HCT116 (cell line): ENCODE measurements at regions not wholly inside any gene's neighbourhood (a gene's known extent, or its start where the extent isn't known, plus 50 kb on each side); places are given as distances from the start of the nearest gene placed in this dataset.

Experiments used
- ATAC-seq: fragments of 200-7000 bp; cut with Tn5 transposase; 2 replicates; pipeline ENCODE4 v1.9.1; 2020; ENCODE audit warnings: mild to moderate bottlenecking, moderate library complexity
- BruUV-seq: library from RNA; stranded (reverse); fragments of 400-500 nt; replicated peaks from 2 replicates; lab custom pipeline; 2021; lab: Mats Ljungman, UMichigan
- CTCF ChIA-PET: fragments of 300-600 bp; sonication (Branson Sonifier 250); formaldehyde crosslinking; loops from one replicate; lab custom pipeline; 2021; ENCODE audit warnings: antibody characterized with exemption; lab: Charles Lee
- POLR2A ChIA-PET: fragments of 300-600, 350-600 bp; sonication (Branson Sonifier 250); formaldehyde crosslinking; loops from one replicate; lab custom pipeline; 2021; ENCODE audit warnings: antibody characterized with exemption; lab: Charles Lee
- RAD21 ChIA-PET, 2 experiments: fragments of 300-600 bp; sonication (Branson Sonifier 250); formaldehyde crosslinking; loops; one replicate each; lab custom pipeline; 2023; ENCODE audit warnings: low total read pairs in 2 of 2; ENCODE audit not compliant: uncharacterized antibody in 2 of 2, unreplicated experiment in 2 of 2, low non-redundant PET in 1 of 2; lab: Charles Lee
- DNase-seq: peaks from one replicate; pipeline ENCODE4 v3.0.0-alpha.2; 2010; ENCODE audit warnings: low read depth, low spot score
- H2AFZ ChIP-seq: fragments of 200-600 bp; shearing (Covaris generic), sonication (generic); 2 replicates; pipeline ENCODE4 v1.6.1; 2017; ENCODE audit warnings: low read depth, mixed run types, mixed read lengths, antibody characterized with exemption, low read length; ENCODE audit not compliant: poor library complexity, severe bottlenecking
- H3K27ac ChIP-seq: 2 replicates; pipeline ENCODE4 v1.5.1; 2012; ENCODE audit warnings: low read depth, low read length
- H3K27me3 ChIP-seq: fragments of 200-600 bp; sonication (generic); 2 replicates; pipeline ENCODE4 v1.6.1; 2016; ENCODE audit warnings: mixed run types, low read length, mixed read lengths; ENCODE audit not compliant: insufficient read depth
- H3K36me3 ChIP-seq, 2 experiments: fragments of 200-500 bp in 1 of 2; fragments of 200-600 bp in 1 of 2; sonication (Bioruptor generic) in 1 of 2; sonication (generic) in 1 of 2; 2 replicates each; pipeline versions ENCODE4 v1.5.1 to v1.6.1; 2014 to 2016; ENCODE audit warnings: low read length in 2 of 2, inconsistent platforms in 1 of 2, mixed read lengths in 1 of 2, mixed run types in 1 of 2; ENCODE audit not compliant: insufficient read depth in 2 of 2, control insufficient read depth in 1 of 2
- H3K4me1 ChIP-seq, 2 experiments: fragments of 200-600 bp in 1 of 2; sonication (generic) in 1 of 2; 2 replicates each; pipeline versions ENCODE4 v1.5.1 to v1.6.1; 2012 to 2017; ENCODE audit warnings: low read length in 2 of 2, inconsistent platforms in 1 of 2, mild to moderate bottlenecking in 1 of 2, mixed read lengths in 1 of 2, mixed run types in 1 of 2, moderate library complexity in 1 of 2; ENCODE audit not compliant: insufficient read depth in 2 of 2, control insufficient read depth in 1 of 2
- H3K4me2 ChIP-seq: fragments of 200-600 bp; sonication (generic); 2 replicates; pipeline ENCODE4 v1.6.1; 2017; ENCODE audit warnings: mixed run types, low read length, mixed read lengths
- H3K4me3 ChIP-seq, 2 experiments: fragments of 200-600 bp in 1 of 2; sonication (generic) in 1 of 2; replicated peaks in 1 of 2; 2 replicates each; pipeline ENCODE4 v1.5.1; 2011 to 2016; ENCODE audit warnings: low read length in 2 of 2, control low read depth in 1 of 2, low read depth in 1 of 2, mild to moderate bottlenecking in 1 of 2, mixed read lengths in 1 of 2, mixed run types in 1 of 2
- H3K79me2 ChIP-seq: fragments of 200-600 bp; sonication (generic); 2 replicates; pipeline ENCODE4 v1.6.1; 2017; ENCODE audit warnings: mild to moderate bottlenecking, mixed run types, low read length, moderate library complexity, mixed read lengths; ENCODE audit not compliant: insufficient read depth
- H3K9ac ChIP-seq: fragments of 200-600 bp; sonication (generic); 2 replicates; pipeline ENCODE4 v1.6.1; 2016; ENCODE audit warnings: low read length, mixed read lengths
- H3K9me2 ChIP-seq: fragments of 200-600 bp; sonication (generic), shearing (Covaris generic); 2 replicates; pipeline ENCODE4 v1.6.1; 2017; ENCODE audit warnings: mixed run types, mild to moderate bottlenecking, moderate library complexity; ENCODE audit not compliant: insufficient read depth
- H3K9me3 ChIP-seq, 2 experiments: fragments of 200-500 bp in 1 of 2; fragments of 200-600 bp in 1 of 2; sonication (Bioruptor generic) in 1 of 2; sonication (generic) in 1 of 2; 2 replicates each; pipeline ENCODE4 v1.6.1; 2014 to 2017; ENCODE audit warnings: low read length in 2 of 2, mixed read lengths in 2 of 2, inconsistent platforms in 1 of 2, low read depth in 1 of 2, mild to moderate bottlenecking in 1 of 2, mixed run types in 1 of 2, moderate library complexity in 1 of 2; ENCODE audit not compliant: control insufficient read depth in 1 of 2, insufficient read depth in 1 of 2
- H4K20me1 ChIP-seq: fragments of 200-600 bp; sonication (generic), shearing (Covaris generic); 2 replicates; pipeline ENCODE4 v1.6.1; 2017; ENCODE audit warnings: mixed run types, mild to moderate bottlenecking, moderate library complexity; ENCODE audit not compliant: insufficient read depth
- CEBPB ChIP-seq: IDR thresholded peaks from 2 replicates; pipeline ENCODE4 v1.6.1; 2012; ENCODE audit warnings: low read depth
- ELF1 ChIP-seq: IDR thresholded peaks from 2 replicates; pipeline ENCODE4 v1.6.1; 2012; ENCODE audit warnings: low read depth, borderline replicate concordance
- EZH2phosphoT487 ChIP-seq: fragments of 200-600 bp; IDR thresholded peaks from 2 replicates; pipeline ENCODE4 v1.6.1; 2018; ENCODE audit warnings: antibody characterized with exemption, borderline replicate concordance
- FOSL1 ChIP-seq: IDR thresholded peaks from 2 replicates; pipeline ENCODE4 v1.6.1; 2012; ENCODE audit warnings: low read depth
- JUND ChIP-seq: IDR thresholded peaks from 2 replicates; pipeline ENCODE4 v1.6.1; 2012
- POLR2A ChIP-seq: IDR thresholded peaks from 2 replicates; pipeline ENCODE4 v1.7.0; 2011; ENCODE audit warnings: borderline replicate concordance; ENCODE audit not compliant: insufficient read depth, insufficient read length; ENCODE audit errors: extremely low read depth
- POLR2AphosphoS5 ChIP-seq: IDR thresholded peaks from 2 replicates; pipeline ENCODE4 v1.6.1; 2011; ENCODE audit warnings: mild to moderate bottlenecking, low read depth, low read length, moderate library complexity
- RAD21 ChIP-seq: IDR thresholded peaks from 2 replicates; pipeline ENCODE4 v1.6.1; 2012; ENCODE audit warnings: low read depth, mild to moderate bottlenecking
- SIN3A ChIP-seq: IDR thresholded peaks from 2 replicates; pipeline ENCODE4 v1.6.1; 2012; ENCODE audit warnings: low read depth
- SP1 ChIP-seq: IDR thresholded peaks from 2 replicates; pipeline ENCODE4 v1.6.1; 2012; ENCODE audit warnings: low read depth
- SRF ChIP-seq: IDR thresholded peaks from 2 replicates; pipeline ENCODE4 v1.6.1; 2012; ENCODE audit warnings: low read depth
- TCF7L2 ChIP-seq: IDR thresholded peaks from 2 replicates; pipeline ENCODE4 v1.7.0; 2011; ENCODE audit warnings: borderline replicate concordance, inconsistent platforms; ENCODE audit not compliant: insufficient read depth, insufficient read length; ENCODE audit errors: extremely low read depth
- YY1 ChIP-seq: IDR thresholded peaks from 2 replicates; pipeline ENCODE4 v1.6.1; 2011; ENCODE audit warnings: low read length, low read depth, moderate library complexity, mild to moderate bottlenecking; ENCODE audit not compliant: insufficient replicate concordance; ENCODE audit errors: extremely low read depth
- ZFX ChIP-seq: fragments of 450-650 bp; IDR thresholded peaks from 2 replicates; pipeline ENCODE4 v1.6.1; 2017
- ZNF274 ChIP-seq: fragments of 200-500 bp; sonication (Bioruptor generic); IDR thresholded peaks from 2 replicates; pipeline ENCODE4 v1.6.1; 2014; ENCODE audit warnings: mild to moderate bottlenecking, low read depth, low read length, inconsistent platforms
- intact Hi-C: fragments of 100-400 bp; cut with micrococcal nuclease; formaldehyde crosslinking; loops from 2 replicates; pipeline ENCODE4 v1.10.0; 2022
- TF ChIP-seq, protein P1 (sequence below): IDR thresholded peaks from 2 replicates; pipeline ENCODE4 v1.6.1; 2012
- TF ChIP-seq, protein P2 (sequence below), 3 experiments: fragments of 200-600 bp in 1 of 3; sonication (generic) in 1 of 3; IDR thresholded peaks in 2 of 3; conservative IDR thresholded peaks in 1 of 3; 2 replicates each; pipeline ENCODE4 v1.5.1; 2012 to 2017; ENCODE audit warnings: low read depth in 2 of 3, low read length in 2 of 3, antibody characterized with exemption in 1 of 3, borderline replicate concordance in 1 of 3, control low read depth in 1 of 3, mild to moderate bottlenecking in 1 of 3, mixed read lengths in 1 of 3, mixed run types in 1 of 3, moderate library complexity in 1 of 3; ENCODE audit not compliant: insufficient read depth in 1 of 3
- TF ChIP-seq, protein P3 (sequence below): IDR thresholded peaks from 2 replicates; pipeline ENCODE4 v1.6.1; 2011; ENCODE audit warnings: mild to moderate bottlenecking, low read length, moderate library complexity; ENCODE audit not compliant: insufficient replicate concordance; ENCODE audit errors: extremely low read depth
- TF ChIP-seq, protein P4 (sequence below): IDR thresholded peaks from 2 replicates; pipeline ENCODE4 v1.6.1; 2012; ENCODE audit warnings: low read depth
- TF ChIP-seq, protein P5 (sequence below): IDR thresholded peaks from 2 replicates; pipeline ENCODE4 v1.6.1; 2012

DNA sequence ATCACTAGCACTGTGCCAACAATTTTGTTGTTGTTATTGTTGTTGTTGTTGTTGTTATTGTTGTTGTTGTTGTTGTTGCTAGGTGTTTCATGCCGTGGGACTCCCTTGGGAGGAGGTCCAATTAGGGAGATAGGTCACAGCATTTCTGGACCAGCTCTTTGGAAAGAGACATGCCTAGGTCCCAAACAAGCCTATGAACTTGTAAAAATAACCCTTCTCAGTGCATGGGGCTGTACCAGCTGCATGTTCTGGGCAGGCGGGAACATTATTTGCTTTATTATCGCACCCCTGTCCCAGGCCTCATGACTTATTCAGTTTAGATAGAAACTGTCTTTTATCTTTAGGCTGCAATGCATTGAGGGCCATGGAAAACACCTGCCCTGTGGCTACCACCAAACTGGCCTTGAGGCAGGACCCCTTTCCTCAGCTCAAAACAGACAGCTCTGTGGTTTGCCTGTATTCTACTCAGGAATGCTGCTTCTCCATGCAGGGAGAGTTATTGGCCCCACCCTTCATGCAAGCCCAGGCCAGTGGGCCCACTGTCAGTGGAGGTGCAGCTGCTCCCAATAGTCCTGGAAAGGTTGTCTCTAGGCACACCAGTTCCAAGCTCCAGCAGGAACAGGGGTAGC is 386.5 kb upstream of the BRINP3 start:
- TF ChIP-seq, protein P1, sequence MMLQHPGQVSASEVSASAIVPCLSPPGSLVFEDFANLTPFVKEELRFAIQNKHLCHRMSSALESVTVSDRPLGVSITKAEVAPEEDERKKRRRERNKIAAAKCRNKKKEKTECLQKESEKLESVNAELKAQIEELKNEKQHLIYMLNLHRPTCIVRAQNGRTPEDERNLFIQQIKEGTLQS, result no peak
- TF ChIP-seq ZFX, result no peak
- no peak for TF ChIP-seq CEBPB
- TF ChIP-seq, protein P2, sequence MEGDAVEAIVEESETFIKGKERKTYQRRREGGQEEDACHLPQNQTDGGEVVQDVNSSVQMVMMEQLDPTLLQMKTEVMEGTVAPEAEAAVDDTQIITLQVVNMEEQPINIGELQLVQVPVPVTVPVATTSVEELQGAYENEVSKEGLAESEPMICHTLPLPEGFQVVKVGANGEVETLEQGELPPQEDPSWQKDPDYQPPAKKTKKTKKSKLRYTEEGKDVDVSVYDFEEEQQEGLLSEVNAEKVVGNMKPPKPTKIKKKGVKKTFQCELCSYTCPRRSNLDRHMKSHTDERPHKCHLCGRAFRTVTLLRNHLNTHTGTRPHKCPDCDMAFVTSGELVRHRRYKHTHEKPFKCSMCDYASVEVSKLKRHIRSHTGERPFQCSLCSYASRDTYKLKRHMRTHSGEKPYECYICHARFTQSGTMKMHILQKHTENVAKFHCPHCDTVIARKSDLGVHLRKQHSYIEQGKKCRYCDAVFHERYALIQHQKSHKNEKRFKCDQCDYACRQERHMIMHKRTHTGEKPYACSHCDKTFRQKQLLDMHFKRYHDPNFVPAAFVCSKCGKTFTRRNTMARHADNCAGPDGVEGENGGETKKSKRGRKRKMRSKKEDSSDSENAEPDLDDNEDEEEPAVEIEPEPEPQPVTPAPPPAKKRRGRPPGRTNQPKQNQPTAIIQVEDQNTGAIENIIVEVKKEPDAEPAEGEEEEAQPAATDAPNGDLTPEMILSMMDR (IDR thresholded peaks at IDR 0.05 in 2 of 3, conservative IDR thresholded peaks at IDR 0.05 in 1 of 3; ENCODE audit: borderline replicate concordance in 1 of 3, insufficient read depth in 1 of 3, low read depth in 2 of 3, low read length in 2 of 3), result no peak
- no peak for TF ChIP-seq POLR2AphosphoS5
- TF ChIP-seq YY1, result no peak
- no peak for TF ChIP-seq ZNF274
- TF ChIP-seq SIN3A, result no peak
- TF ChIP-seq RAD21, result no peak
- TF ChIP-seq TCF7L2, result no peak
- TF ChIP-seq, protein P3, sequence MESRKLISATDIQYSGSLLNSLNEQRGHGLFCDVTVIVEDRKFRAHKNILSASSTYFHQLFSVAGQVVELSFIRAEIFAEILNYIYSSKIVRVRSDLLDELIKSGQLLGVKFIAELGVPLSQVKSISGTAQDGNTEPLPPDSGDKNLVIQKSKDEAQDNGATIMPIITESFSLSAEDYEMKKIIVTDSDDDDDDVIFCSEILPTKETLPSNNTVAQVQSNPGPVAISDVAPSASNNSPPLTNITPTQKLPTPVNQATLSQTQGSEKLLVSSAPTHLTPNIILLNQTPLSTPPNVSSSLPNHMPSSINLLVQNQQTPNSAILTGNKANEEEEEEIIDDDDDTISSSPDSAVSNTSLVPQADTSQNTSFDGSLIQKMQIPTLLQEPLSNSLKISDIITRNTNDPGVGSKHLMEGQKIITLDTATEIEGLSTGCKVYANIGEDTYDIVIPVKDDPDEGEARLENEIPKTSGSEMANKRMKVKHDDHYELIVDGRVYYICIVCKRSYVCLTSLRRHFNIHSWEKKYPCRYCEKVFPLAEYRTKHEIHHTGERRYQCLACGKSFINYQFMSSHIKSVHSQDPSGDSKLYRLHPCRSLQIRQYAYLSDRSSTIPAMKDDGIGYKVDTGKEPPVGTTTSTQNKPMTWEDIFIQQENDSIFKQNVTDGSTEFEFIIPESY, result no peak
- no peak for TF ChIP-seq SP1
- no peak for TF ChIP-seq EZH2phosphoT487
- TF ChIP-seq, protein P4, sequence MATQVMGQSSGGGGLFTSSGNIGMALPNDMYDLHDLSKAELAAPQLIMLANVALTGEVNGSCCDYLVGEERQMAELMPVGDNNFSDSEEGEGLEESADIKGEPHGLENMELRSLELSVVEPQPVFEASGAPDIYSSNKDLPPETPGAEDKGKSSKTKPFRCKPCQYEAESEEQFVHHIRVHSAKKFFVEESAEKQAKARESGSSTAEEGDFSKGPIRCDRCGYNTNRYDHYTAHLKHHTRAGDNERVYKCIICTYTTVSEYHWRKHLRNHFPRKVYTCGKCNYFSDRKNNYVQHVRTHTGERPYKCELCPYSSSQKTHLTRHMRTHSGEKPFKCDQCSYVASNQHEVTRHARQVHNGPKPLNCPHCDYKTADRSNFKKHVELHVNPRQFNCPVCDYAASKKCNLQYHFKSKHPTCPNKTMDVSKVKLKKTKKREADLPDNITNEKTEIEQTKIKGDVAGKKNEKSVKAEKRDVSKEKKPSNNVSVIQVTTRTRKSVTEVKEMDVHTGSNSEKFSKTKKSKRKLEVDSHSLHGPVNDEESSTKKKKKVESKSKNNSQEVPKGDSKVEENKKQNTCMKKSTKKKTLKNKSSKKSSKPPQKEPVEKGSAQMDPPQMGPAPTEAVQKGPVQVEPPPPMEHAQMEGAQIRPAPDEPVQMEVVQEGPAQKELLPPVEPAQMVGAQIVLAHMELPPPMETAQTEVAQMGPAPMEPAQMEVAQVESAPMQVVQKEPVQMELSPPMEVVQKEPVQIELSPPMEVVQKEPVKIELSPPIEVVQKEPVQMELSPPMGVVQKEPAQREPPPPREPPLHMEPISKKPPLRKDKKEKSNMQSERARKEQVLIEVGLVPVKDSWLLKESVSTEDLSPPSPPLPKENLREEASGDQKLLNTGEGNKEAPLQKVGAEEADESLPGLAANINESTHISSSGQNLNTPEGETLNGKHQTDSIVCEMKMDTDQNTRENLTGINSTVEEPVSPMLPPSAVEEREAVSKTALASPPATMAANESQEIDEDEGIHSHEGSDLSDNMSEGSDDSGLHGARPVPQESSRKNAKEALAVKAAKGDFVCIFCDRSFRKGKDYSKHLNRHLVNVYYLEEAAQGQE, result no peak
- no peak for TF ChIP-seq SRF
- no peak for TF ChIP-seq JUND
- no peak for TF ChIP-seq POLR2A
- TF ChIP-seq, protein P5, sequence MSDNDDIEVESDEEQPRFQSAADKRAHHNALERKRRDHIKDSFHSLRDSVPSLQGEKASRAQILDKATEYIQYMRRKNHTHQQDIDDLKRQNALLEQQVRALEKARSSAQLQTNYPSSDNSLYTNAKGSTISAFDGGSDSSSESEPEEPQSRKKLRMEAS, result no peak
- no peak for TF ChIP-seq FOSL1
- TF ChIP-seq ELF1, result no peak
- Histone ChIP-seq H3K36me3 (no peaks in the 10 kb centered on the region), H3K9ac (no peak overlapping the region), H3K27ac (no peak overlapping the region), H3K4me3 (no peak overlapping the region), H4K20me1 (no peaks in the 10 kb centered on the region), H3K27me3 (no peaks in the 10 kb centered on the region), H3K4me1 (no peaks in the 10 kb centered on the region), H2AFZ (no peak overlapping the region), H3K79me2 (no peaks in the 10 kb centered on the region), H3K9me2 (no peaks in the 10 kb centered on the region), H3K9me3 (no peaks in the 10 kb centered on the region), H3K4me2 (no peak overlapping the region)
- BruUV-seq, result no TSS peak
- ChIA-PET RAD21 (no interaction called here), CTCF (no interaction called here), POLR2A (no interaction called here)
- no peak for ATAC-seq
- no peak for DNase-seq
- intact Hi-C loops, result no loop called here
